ACHN (cell line): ENCODE measurements at regions not wholly inside any gene's neighbourhood (a gene's known extent, or its start where the extent isn't known, plus 50 kb on each side); places are given as distances from the start of the nearest gene placed in this dataset.

ENCODE experiments used
- DNase-seq: peaks from one replicate; pipeline ENCODE4 v3.0.0-alpha.2; 2015
- in situ Hi-C: cut with HindIII; loops from 2 replicates; pipeline ENCODE4 v1.10.0; 2017; ENCODE audit warnings: low sequenced_read_pairs, low pct_ligation_motif_present, low pct_unique_long_range_greater_than_20kb

DNA sequence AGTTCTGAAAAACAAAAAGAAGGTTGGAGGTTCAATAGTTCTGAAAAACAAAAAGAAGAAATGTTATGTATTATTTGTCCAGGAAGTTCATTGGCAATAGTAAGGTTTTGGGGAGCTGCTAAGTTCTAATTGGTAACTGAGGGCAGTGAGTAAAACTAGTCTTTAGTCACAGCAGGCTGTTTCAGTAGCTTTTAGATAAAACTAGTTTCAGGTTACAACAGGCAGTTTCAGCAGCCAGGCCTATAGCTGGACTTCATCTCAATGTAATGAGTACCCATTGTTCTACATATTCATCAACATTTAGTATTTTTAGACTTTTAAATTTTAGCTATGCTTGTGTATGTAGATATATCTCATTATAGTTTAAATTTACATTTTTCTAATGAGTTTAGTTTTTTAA is 639.3 kb downstream of the TOX3 start:
- DNase-seq: no peak
- in situ Hi-C loops: no loop called here

DNA sequence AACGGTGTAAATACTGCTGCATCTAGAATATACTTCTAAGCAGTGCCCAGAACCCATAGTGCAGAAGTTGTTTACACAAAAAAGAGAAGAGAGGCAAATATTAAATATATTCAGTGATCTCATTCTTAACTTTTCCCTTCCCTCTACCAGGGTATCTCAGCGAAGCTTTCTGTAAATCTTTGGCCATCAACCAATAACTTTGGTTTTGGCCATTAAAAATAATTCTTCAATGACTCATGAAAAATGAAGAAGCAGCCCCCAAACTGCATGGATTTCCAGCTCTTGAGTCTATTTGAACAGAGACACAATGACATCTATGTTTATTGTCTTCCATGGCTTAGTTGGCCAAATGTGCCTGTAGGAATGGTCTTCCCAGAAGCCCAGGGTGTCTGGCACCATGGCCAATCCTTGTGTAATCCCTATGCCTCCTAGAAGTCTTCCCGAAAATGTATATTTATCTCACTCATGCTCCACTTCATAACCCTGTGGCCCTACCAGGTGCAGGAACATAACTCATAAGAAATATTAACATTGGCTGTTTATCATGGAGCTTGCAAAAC is 646.6 kb downstream of the TOX3 start:
- in situ Hi-C loops: no loop called here
- no peak for DNase-seq

DNA sequence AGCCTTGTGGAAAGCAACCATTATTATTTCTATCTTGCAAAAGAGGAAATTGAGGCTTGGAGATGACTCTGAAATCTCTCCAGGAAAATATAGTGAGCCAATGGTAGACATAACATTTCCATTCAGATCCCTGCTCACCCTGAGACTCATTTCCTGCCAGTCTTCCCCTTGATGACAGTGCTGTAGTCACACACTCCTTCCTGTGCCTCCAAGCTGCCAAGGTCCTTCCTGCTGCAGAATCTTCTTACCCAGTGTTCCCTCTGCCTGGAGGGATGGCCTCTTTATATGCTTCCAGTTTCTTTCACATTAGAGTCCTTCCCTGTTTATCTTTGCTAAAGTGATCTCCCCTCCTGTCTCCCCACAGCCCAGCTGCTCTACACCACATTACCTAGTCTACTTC is 648.1 kb downstream of the TOX3 start:
- in situ Hi-C loops: no loop called here
- DNase-seq: no peak

DNA sequence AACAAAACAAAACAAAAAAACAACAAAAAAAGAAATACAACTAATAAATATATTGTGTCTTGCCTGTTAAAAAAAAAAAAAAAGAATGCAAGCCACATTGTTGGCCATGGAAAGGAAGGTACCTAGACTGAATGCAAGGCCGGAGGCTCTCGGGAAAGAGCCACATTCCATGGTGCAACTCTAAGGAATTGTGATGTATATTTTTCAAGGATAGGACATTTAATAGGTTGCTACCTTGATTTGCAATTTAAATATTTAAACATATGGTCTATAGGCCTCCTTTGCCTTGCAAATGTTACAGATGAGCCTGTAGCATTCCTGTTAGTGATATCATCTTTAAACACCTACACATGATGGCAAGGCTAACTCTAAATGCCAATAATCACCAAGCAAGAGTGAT is 650.9 kb downstream of the TOX3 start:
- in situ Hi-C loops: no loop called here
- DNase-seq: no peak

DNA sequence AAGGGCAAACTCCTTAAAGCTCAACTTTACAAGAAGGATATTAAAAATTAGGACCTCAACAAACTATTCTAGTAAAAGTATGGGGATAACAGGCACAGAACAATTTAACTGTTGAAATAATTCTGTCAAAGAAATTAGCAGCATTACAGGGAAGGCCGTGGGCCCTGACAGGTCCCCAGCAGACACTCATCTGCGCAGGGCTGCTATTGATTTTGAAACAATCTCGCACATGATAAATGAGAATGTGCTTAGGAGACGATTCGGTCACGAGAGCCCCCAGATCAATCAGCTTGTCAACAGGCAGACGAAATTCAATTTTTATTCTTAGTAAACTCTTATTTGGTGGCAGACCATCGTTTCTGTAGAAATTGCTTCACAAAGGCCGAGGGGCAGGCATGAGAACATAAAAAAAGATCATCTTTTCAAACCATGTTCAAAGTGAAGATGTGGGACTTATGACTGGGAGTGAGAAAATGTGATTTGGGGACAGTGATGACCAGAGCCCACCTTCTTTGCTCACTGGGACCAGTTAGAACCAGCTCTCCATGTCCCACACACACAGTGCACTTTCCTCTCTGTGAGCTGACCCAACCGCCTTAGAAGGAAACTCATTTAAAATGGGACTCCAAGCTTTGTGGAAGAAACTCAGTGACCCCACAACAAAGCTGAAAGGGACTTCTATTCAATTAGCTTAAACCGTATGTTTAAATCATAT is 654.5 kb downstream of the TOX3 start:
- no peak for DNase-seq
- in situ Hi-C loops: no loop called here

DNA sequence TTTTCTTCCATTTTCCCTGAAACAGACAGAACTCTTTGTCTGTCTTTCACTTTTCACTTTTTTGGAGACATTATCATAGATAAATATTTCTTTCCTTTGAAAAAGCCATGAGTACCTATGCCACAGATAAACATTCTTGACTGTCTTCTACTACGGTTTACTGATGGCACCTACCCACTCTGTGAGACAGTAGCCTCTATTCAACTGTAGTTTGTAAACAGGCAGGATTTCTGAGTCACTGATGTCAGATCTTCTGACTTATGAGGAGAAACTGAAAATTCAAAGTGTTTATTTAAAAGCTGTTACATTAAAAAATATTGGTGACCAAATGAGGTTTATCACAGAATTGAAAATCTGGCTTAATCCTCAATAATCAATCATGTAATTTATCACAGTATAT is 658.4 kb downstream of the TOX3 start:
- no peak for DNase-seq
- in situ Hi-C loops: no loop called here

DNA sequence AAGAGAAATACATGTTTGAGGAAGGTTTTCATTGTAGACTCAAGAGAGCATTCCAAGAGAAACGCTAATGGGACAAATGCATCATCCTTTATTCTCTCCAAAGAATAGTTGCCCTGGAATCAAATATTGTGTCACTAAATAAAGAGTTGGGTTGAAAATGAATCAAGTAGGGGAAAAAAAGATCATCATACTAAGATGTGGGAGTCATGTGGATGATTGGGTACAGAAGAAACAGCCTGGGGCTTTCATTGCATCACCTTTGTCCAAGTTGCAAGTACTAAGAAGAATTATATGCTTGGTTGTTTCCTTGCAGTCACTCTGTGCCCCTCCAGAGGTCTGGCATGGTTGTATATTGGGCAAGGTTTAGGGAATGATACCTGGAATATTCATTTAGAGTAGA is 658.9 kb downstream of the TOX3 start:
- in situ Hi-C loops: no loop called here
- DNase-seq: no peak

DNA sequence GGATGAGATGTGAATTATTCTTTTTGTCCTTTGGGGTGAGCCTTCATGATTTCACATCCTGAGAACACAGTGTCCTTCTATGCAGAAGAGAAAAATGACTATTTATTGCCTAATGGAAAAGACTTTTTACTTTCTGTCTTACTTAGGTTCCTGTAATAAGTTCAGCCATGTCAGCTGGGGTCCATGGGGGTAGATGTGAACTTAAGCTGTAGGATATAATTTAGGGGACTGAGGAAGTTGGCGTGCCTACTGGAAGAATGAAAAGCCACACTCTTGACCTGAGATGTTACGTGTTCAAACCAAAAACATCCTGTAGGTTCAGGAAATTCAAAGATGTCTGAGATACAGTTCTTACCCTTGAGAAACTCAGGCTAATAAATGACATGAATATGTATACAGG is 660.5 kb downstream of the TOX3 start:
- in situ Hi-C loops: no loop called here

DNA sequence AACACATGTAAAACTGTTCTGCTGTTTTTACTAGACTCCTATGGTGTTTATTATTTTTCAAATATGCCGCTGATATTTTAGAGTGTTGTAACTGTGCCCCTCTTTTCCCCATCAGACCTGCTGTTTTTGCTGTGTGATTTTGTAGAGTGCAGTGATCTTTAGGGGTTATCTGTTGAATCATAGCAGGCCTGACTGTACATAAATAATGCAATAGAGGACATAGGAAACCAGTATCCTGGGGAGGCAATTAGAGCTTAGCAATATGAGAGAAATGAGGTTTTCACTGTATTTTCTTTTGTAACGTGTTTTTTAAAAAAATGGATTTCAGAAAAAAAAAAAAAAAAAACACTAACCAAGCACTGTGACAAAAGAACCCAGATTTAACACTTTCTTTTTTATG is 662.2 kb downstream of the TOX3 start:
- DNase-seq: no peak
- in situ Hi-C loops: no loop called here

More for the DNA sequence above, 660.5 kb downstream of the TOX3 start:
- DNase-seq: no peak

DNA sequence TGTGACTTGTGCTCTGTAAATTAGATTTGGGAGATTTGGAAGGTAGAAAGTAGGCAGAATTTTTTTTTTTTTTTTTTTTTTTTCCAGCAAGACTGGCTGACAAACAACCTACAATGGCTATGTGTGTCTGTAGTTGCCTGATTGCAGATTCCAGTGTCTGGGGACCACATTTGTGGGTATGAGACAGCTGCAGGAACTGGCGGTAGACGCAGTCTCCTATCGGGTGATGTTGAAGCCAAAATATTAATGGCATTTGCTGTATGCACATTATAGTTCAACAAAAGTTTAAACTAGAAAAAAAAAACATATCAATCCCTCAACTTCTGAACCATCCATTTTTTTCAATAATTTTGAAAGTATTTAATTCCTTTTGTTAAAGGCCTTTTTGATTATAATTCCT is 665.2 kb downstream of the TOX3 start:
- no peak for DNase-seq
- in situ Hi-C loops: no loop called here

DNA sequence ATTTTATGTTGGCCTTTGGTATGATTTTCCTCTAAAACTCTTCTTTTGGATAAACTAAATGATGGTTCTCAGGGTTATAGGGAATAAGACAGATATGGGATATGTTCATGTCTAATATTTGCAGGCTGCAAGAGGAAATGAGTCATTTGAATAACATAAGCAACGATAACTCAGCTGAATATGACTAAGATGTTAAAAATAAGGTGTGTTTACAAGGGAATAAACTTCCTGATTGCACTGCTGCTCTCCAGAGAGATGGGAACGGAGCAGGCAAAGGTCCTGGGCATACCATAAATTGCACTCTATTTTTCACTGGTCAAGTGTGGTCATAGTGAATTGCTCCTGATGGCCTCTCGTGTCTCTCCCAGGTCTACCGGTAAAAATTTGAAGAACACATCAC is 666.2 kb downstream of the TOX3 start:
- in situ Hi-C loops: no loop called here
- DNase-seq: peak; percentile 27

DNA sequence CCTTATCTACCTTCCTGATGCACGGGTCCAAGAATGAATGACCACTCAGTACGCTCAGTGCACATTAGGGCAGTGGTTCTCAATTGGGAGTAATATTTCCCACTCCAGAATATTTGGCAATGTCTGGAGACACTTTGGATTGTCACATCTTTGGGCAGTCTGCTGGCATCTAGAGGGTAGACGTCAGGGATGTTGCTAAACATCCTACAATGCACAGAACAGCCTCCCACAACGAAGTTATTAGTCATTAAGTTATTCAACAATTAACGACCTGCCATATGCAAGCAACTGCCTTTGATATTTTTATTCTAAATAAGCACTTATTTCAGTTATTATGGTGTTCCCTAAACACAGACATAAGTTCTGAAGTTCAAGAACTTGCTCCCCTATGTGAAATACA is 669.3 kb downstream of the TOX3 start:
- no peak for DNase-seq
- in situ Hi-C loops: no loop called here

DNA sequence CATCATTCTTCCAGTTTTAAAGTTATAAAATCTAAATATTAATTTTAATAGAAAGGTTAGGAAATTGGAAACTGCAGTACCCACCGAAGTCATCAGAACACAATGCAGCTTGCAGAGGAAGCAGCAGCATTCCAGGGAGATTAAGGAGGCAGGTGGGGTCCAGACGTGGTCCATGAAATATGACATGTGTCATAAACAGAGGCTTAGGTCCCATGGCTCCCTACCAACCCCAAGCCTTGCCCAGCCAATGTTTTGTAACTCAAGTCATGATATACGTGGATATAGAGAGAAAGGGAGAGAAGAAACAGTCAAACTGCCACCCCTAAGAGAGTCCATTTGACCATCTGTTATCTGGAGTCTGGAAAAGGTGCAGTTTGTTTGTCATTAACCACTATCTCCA is 670.0 kb downstream of the TOX3 start:
- in situ Hi-C loops: no loop called here
- no peak for DNase-seq

DNA sequence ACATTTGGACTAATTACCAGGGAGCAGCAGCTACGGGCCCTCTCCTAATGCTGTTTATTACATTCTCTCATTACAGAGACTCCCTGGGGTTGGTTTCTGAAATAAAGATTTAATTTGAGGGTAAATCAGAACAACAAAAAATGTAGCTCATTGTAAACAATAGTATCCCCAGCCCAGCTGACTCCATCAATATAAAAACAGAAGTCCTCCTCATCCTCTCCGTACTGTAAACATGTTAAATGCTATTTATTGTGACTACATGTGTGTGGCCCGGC is 670.4 kb downstream of the TOX3 start:
- DNase-seq: no peak
- in situ Hi-C loops: no loop called here

DNA sequence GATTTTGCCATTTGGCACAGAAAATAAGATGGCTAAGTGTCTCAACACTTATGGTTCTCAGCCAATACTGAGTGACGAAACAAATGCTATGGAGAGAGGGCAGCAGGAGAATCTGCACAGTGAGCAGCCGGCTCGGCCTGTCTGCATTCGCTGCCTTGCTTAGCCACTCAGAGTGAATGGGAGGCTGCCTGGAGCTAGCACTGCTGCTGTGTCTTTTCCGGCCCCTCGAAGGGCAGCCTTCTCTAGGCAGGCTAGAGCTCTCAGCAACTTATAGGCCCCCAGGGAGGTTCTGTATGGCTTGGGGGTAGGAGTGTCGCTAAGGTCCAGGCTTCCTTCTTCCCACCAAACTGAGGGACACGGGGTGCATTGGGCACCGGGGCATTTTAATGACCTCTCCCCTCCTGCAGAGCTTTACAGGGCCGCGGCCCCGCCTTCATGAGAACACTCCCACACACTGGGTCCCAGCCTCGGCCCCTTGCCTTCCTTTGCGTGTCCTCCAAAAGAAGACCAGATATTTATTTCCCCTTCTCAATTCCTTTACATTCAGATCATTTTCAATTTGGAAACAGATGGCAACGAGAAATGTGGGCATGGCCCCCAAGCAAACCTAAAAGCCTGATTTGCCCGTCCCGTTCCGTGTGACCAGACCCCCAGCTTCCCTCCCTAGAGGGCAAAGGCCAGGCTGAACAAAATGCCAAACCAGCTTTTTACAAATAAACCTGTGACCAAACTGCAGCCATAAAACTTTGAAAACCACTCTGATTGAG is 670.9 kb downstream of the TOX3 start:
- DNase-seq: no peak
- in situ Hi-C loops: no loop called here

DNA sequence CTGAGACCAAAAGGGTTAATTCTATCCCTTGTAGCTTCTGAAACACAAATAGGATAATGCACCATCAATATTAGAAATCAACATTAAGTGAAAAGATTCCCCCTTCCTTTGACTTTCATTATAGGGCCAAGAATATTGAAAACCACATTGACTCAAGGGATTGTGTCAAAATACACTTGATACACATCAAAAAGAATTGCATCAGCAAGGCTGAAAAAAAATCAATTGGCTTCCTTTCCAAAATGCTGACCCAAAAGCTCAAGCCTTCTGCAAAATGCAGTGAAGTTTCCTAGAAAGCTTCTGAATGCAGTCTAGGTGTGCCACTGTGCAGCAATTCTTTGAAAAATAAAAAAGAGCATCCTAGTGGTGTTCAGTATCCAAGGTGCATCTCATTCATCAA is 674.4 kb downstream of the TOX3 start:
- DNase-seq: no peak
- in situ Hi-C loops: no loop called here

DNA sequence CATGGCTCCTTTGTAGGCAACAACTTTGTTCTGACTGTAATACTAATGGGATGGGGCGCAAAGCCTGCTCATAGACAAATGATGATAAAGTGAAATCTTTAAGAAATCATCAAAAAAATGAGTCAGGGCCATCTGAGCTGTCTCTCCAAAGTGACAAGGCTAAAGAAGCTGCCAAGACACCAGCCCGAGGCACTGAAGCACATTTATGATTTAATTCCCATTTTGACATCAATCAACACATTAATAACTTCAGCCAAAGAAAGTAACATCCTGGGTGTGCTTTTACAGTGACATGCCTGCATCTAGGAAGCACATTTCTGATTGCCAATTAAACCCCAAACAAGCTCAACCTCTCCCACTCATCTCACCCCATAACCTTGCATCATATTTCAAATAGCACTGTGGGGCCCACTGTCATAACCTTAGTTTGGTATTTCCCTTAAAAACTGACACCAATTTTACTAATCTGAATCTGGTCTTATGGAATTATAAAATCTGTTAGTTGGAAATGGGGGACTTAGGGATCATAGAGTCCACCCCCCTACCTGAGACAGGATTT is 676.6 kb downstream of the TOX3 start:
- no peak for DNase-seq
- in situ Hi-C loops: no loop called here

DNA sequence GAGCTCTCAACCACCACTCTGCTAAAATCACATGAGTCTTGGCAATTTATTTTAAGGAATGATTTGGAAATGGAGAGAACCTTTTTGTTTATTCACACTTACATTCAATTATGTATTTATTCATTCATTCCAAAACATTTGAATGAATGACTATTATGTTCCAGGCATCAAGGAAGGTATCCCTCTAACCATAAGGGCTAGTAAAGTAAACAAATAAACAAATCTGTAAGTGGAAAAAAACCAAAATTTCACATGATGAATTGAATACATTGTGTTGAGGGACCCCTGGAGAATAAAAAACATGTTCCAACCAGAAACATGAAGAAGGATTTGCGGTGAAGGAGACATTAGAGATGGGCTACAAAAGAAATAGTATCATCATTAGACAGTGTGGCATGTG is 677.8 kb downstream of the TOX3 start:
- in situ Hi-C loops: no loop called here
- no peak for DNase-seq

DNA sequence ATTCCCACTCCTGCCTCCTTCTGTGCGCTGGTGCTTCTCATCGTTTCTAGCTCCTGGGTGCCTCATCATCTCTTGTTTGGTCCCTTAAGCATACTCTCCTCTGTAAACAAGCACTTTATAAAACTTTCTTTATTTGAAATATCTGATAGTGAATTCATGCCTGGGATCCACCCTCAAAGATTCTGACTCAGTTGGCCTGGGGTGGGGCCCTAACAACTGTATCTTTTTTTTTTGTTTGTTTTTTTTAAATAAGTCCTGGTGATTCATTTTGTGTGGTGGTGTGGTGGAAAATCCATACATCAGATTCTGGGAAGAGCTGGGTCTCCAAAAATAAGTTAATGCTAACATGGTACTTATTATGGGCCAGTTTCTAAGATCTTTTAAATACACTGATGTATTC is 678.3 kb downstream of the TOX3 start:
- DNase-seq: no peak
- in situ Hi-C loops: no loop called here
